GM12873 (cell line): ENCODE measurements at regions not wholly inside any gene's neighbourhood (a gene's known extent, or its start where the extent isn't known, plus 50 kb on each side); places are given as distances from the start of the nearest gene placed in this dataset.

Experiments
- TF ChIP-seq, protein P1 (sequence below): IDR thresholded peaks from 2 replicates; pipeline ENCODE4 v1.5.1; 2012; ENCODE audit warnings: low read depth, mild to moderate bottlenecking, moderate library complexity, low read length, control low read depth; ENCODE audit not compliant: insufficient read depth; ENCODE audit errors: missing control alignments

DNA sequence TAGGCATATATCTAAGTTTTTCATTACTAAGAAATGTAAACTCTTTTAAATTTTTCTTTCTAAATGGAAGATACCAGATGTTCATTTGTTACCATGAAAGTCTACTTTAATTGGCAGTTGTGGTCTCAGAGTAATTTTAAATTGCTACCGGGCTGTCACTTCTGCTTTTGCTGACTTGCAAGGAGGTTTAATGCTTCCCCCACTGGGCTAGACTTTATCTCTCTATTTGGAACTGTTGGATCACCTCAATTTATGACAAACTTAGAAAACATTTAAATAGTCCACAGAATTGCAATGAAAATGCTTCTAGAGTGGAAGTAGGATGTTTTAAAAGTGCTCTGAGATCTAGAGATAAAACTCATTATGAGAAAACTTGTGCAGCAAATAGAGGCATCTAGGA, 479.8 kb upstream of the GOT2 start:
- TF ChIP-seq, protein P1, sequence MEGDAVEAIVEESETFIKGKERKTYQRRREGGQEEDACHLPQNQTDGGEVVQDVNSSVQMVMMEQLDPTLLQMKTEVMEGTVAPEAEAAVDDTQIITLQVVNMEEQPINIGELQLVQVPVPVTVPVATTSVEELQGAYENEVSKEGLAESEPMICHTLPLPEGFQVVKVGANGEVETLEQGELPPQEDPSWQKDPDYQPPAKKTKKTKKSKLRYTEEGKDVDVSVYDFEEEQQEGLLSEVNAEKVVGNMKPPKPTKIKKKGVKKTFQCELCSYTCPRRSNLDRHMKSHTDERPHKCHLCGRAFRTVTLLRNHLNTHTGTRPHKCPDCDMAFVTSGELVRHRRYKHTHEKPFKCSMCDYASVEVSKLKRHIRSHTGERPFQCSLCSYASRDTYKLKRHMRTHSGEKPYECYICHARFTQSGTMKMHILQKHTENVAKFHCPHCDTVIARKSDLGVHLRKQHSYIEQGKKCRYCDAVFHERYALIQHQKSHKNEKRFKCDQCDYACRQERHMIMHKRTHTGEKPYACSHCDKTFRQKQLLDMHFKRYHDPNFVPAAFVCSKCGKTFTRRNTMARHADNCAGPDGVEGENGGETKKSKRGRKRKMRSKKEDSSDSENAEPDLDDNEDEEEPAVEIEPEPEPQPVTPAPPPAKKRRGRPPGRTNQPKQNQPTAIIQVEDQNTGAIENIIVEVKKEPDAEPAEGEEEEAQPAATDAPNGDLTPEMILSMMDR, result no peak

GRCh38 chr16:59212492-59213024, 478.4 kb upstream of the GOT2 start:
- TF ChIP-seq, protein P1, result no peak

- TF ChIP-seq, protein P1, result no peak
Measured at GRCh38 chr16:59210955-59211541, 476.9 kb upstream of the GOT2 start.

- TF ChIP-seq, protein P1, result no peak
Measured at GRCh38 chr16:59205403-59205802, 471.3 kb upstream of the GOT2 start.

- TF ChIP-seq, protein P1, result no peak
Measured at GRCh38 chr16:59204589-59204988, 470.5 kb upstream of the GOT2 start.

DNA sequence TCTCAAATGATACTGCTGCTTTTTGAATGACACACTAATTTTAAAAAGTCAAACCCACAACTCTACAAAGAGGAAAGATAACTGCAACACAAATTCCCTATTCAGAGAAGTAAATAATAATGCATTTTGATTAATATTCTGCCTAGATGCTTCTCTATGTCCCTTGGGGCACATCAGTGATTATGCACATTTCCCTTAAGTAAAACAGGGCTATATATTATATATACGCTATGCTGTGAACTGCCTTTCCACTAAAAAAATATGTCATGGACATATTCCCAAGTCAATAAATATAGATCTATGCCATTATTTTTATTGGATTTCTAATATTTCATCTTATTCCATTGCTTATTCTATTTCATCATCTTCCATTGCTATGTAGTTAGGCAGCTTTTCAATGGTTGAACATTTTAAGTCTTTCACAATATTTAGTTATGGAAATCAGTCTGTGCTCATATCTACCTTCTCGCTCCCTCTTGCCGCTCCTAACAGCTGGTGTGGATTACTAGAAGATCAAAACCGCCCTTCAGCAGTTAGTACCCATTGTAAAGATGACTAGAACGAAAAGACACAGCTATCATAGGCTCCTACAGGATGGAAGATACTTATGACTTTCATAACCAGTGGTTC, 468.2 kb upstream of the GOT2 start:
- TF ChIP-seq, protein P1, result no peak

GRCh38 chr16:59201821-59202220, 467.7 kb upstream of the GOT2 start:
- TF ChIP-seq, protein P1, result no peak
